ENCODE measurements at regions not wholly inside any gene's neighbourhood (a gene's known extent, or its start where the extent isn't known, plus 50 kb on each side); places are given as distances from the start of the nearest gene placed in this dataset.
A peak's percentile ranks its signal among the peaks of the same experiment; 100 is the strongest.

GRCh38 chr17:6940186-6940649 is 55.6 kb upstream of the ALOX12 start:
- H3K9me2 ChIP-seq (replicated peaks; ENCODE audit: insufficient read depth, low read length) = no peaks in the 10 kb centered on the region
- no peaks in the 10 kb centered on the region for H3K9me3 ChIP-seq (replicated peaks; ENCODE audit: insufficient read depth, low read length)
- H3K4me1 ChIP-seq (ENCODE audit: low read length) = no peaks in the 10 kb centered on the region
- H3K9ac ChIP-seq (ENCODE audit: low read length) = peak overlapping the region; percentile 45; the same call in 1 of the 2 replicates
- H3K27me3 ChIP-seq (replicated peaks; ENCODE audit: insufficient read depth, low read length) = no peaks in the 10 kb centered on the region
- peak overlapping the region; percentile 61 for H3K4me3 ChIP-seq (ENCODE audit: low read length)
- TF ChIP-seq CTCF (IDR thresholded peaks at IDR 0.05; ENCODE audit: low read length) = no peak
- no peak for TF ChIP-seq EZH2 (optimal IDR thresholded peaks at IDR 0.05; ENCODE audit: low read depth, low read length)
- no peak for TF ChIP-seq EZH2phosphoT487 (IDR thresholded peaks at IDR 0.05; ENCODE audit: low read length)
- H4K20me1 ChIP-seq (ENCODE audit: insufficient read depth, low read length) = no peaks in the 10 kb centered on the region
- DNase-seq = peak; percentile 40
- no peaks in the 10 kb centered on the region for H3K79me2 ChIP-seq (ENCODE audit: low read length)
- H3K27ac ChIP-seq (ENCODE audit: low read length) = peak overlapping the region; percentile 2; the same call in 1 of the 2 replicates
- no peaks in the 10 kb centered on the region for H3K36me3 ChIP-seq (replicated peaks; ENCODE audit: insufficient read depth, low read length)
- H3K4me2 ChIP-seq (ENCODE audit: low read depth, low read length) = peak overlapping the region; percentile 74
- 0 out of 2 replicates have a peak, but pooled peaks cover 3% of the 10 kb centered on the region for H3F3A ChIP-seq (ENCODE audit: insufficient read depth, low read length)
- peak overlapping the region; percentile 35 for H2AFZ ChIP-seq (ENCODE audit: low read length)

GRCh38 chr17:6941989-6942388 is 53.9 kb upstream of the ALOX12 start:
- TF ChIP-seq EZH2phosphoT487 (IDR thresholded peaks at IDR 0.05; ENCODE audit: low read length) (no peak), EZH2 (optimal IDR thresholded peaks at IDR 0.05; ENCODE audit: low read depth, low read length) (no peak), CTCF (IDR thresholded peaks at IDR 0.05; ENCODE audit: low read length) (no peak)
- Histone ChIP-seq H3K36me3 (replicated peaks; ENCODE audit: insufficient read depth, low read length) (no peaks in the 10 kb centered on the region), H3K27ac (ENCODE audit: low read length) (no peak overlapping the region), H3K4me2 (ENCODE audit: low read depth, low read length) (no peak overlapping the region), H3K9ac (ENCODE audit: low read length) (no peak overlapping the region), H3K9me3 (replicated peaks; ENCODE audit: insufficient read depth, low read length) (no peaks in the 10 kb centered on the region), H3F3A (ENCODE audit: insufficient read depth, low read length) (0 out of 2 replicates have a peak, but pooled peaks cover 3% of the 10 kb centered on the region), H3K4me1 (ENCODE audit: low read length) (no peaks in the 10 kb centered on the region), H3K4me3 (ENCODE audit: low read length) (no peak overlapping the region), H4K20me1 (ENCODE audit: insufficient read depth, low read length) (no peaks in the 10 kb centered on the region), H3K79me2 (ENCODE audit: low read length) (no peaks in the 10 kb centered on the region), H3K27me3 (replicated peaks; ENCODE audit: insufficient read depth, low read length) (no peaks in the 10 kb centered on the region), H2AFZ (ENCODE audit: low read length) (no peak overlapping the region), H3K9me2 (replicated peaks; ENCODE audit: insufficient read depth, low read length) (no peaks in the 10 kb centered on the region)
- DNase-seq = no peak

GRCh38 chr17:6943406-6943805 is 52.4 kb upstream of the ALOX12 start:
- Histone ChIP-seq H3K27me3 (replicated peaks; ENCODE audit: insufficient read depth, low read length) (no peaks in the 10 kb centered on the region), H3F3A (ENCODE audit: insufficient read depth, low read length) (0 out of 2 replicates have a peak, but pooled peaks cover 3% of the 10 kb centered on the region), H3K4me2 (ENCODE audit: low read depth, low read length) (no peak overlapping the region), H2AFZ (ENCODE audit: low read length) (no peak overlapping the region), H3K9me3 (replicated peaks; ENCODE audit: insufficient read depth, low read length) (no peaks in the 10 kb centered on the region), H3K27ac (ENCODE audit: low read length) (no peak overlapping the region), H4K20me1 (ENCODE audit: insufficient read depth, low read length) (no peaks in the 10 kb centered on the region), H3K9me2 (replicated peaks; ENCODE audit: insufficient read depth, low read length) (no peaks in the 10 kb centered on the region), H3K4me1 (ENCODE audit: low read length) (no peaks in the 10 kb centered on the region), H3K79me2 (ENCODE audit: low read length) (no peaks in the 10 kb centered on the region), H3K4me3 (ENCODE audit: low read length) (no peak overlapping the region), H3K9ac (ENCODE audit: low read length) (no peak overlapping the region), H3K36me3 (replicated peaks; ENCODE audit: insufficient read depth, low read length) (no peaks in the 10 kb centered on the region)
- TF ChIP-seq EZH2phosphoT487 (IDR thresholded peaks at IDR 0.05; ENCODE audit: low read length) = no peak
- no peak for TF ChIP-seq EZH2 (optimal IDR thresholded peaks at IDR 0.05; ENCODE audit: low read depth, low read length)
- no peak for TF ChIP-seq CTCF (IDR thresholded peaks at IDR 0.05; ENCODE audit: low read length)
- DNase-seq = no peak

All from MM.1S (cell line).